ENCODE measurements at regions not wholly inside any gene's neighbourhood (a gene's known extent, or its start where the extent isn't known, plus 50 kb on each side); places are given as distances from the start of the nearest gene placed in this dataset.

GRCh38 chr4:60809486-60809800 is 390.7 kb upstream of the ADGRL3 start:
- TF ChIP-seq CTCF (IDR thresholded peaks at IDR 0.05) (no peak), POLR2A (IDR thresholded peaks at IDR 0.05) (no peak)

All from lower leg skin (tissue), 3 donors.